K562 (cell line): ENCODE measurements at regions not wholly inside any gene's neighbourhood (a gene's known extent, or its start where the extent isn't known, plus 50 kb on each side); places are given as distances from the start of the nearest gene placed in this dataset.

Source experiments
- ATAC-seq: fragments of 200-7000 bp; cut with Tn5 transposase; 3 replicates; pipeline ENCODE4 v1.9.1; 2020; ENCODE audit warnings: moderate library complexity
- BruUV-seq: library from RNA; stranded (reverse); fragments of 400-500 nt; replicated peaks from 2 replicates; lab custom pipeline; 2021; lab: Mats Ljungman, UMichigan
- CTCF ChIA-PET: fragments of 300-600 bp; formaldehyde crosslinking; extraction: SDS; loops from one replicate; lab custom pipeline; 2021; ENCODE audit warnings: low intra/inter-chr PET ratio; lab: Yijun Ruan, JAX
- POLR2A ChIA-PET: fragments of 300-600, 350-650 bp; sonication (Branson Sonifier 250); formaldehyde crosslinking; extraction: SDS; loops from one replicate; lab custom pipeline; 2021; ENCODE audit warnings: antibody characterized with exemption, inconsistent platforms; lab: Yijun Ruan, JAX
- DNase-seq, 4 experiments: peaks; one replicate each; pipeline versions ENCODE4 v3.0.0 to v3.0.0-alpha.2; 2011 to 2018; ENCODE audit warnings: low spot score in 3 of 4, mixed read lengths in 3 of 4; ENCODE audit errors: extremely low read depth in 1 of 4
- FAIRE-seq: peaks from 2 replicates; lab custom pipeline; 2011; peaks lifted over from hg19 to GRCh38; lab: Jason Lieb, UNC
- H2AFZ ChIP-seq: 2 replicates; pipeline ENCODE4 v1.6.0; 2011; ENCODE audit warnings: low read depth, low read length, control low read depth, inconsistent platforms
- H3K27ac ChIP-seq: fragments of 200-600 bp; 3 replicates; pipeline ENCODE4 v1.8.0; 2011; ENCODE audit warnings: low read depth, mild to moderate bottlenecking, control low read depth, inconsistent platforms, low read length, moderate library complexity, mixed read lengths; ENCODE audit errors: extremely low read depth
- H3K27me3 ChIP-seq, 2 experiments: fragments of 300-600 bp in 1 of 2; 2 replicates in 1 of 2; 3 replicates in 1 of 2; pipeline versions ENCODE4 v1.6.0 to v1.8.0; 2011; ENCODE audit warnings: inconsistent platforms in 2 of 2, low read length in 2 of 2, mild to moderate bottlenecking in 1 of 2, mixed read lengths in 1 of 2, moderate library complexity in 1 of 2; ENCODE audit not compliant: control insufficient read depth in 2 of 2, insufficient read depth in 2 of 2
- H3K36me3 ChIP-seq: fragments of 300-600 bp; 3 replicates; pipeline ENCODE4 v1.8.0; 2011; ENCODE audit warnings: mild to moderate bottlenecking, low read length, inconsistent platforms; ENCODE audit not compliant: control insufficient read depth, insufficient read depth
- H3K4me1 ChIP-seq, 2 experiments: fragments of 200-600 bp in 1 of 2; replicated peaks in 1 of 2; 2 replicates in 1 of 2; 3 replicates in 1 of 2; pipeline versions ENCODE4 v1.5.1 to v1.8.0; 2011; ENCODE audit warnings: inconsistent platforms in 2 of 2, low read length in 2 of 2, mild to moderate bottlenecking in 1 of 2, mixed read lengths in 1 of 2, moderate library complexity in 1 of 2; ENCODE audit not compliant: control insufficient read depth in 2 of 2, insufficient read depth in 2 of 2
- H3K4me2 ChIP-seq: 2 replicates; pipeline ENCODE4 v1.6.1; 2011; ENCODE audit warnings: low read length, control low read depth, inconsistent platforms, mixed read lengths; ENCODE audit not compliant: insufficient read depth
- H3K4me3 ChIP-seq: fragments of 200-600 bp; sonication (generic), shearing (Covaris generic); 2 replicates; pipeline ENCODE4 v1.5.1; 2016; ENCODE audit warnings: control low read depth, inconsistent platforms
- H3K79me2 ChIP-seq: fragments of 200-600 bp; 3 replicates; pipeline ENCODE4 v1.8.0; 2011; ENCODE audit warnings: low read length, inconsistent platforms; ENCODE audit not compliant: control insufficient read depth, insufficient read depth
- H3K9ac ChIP-seq, 2 experiments: 2 replicates each; pipeline versions ENCODE4 v1.6.0 to v1.6.1; 2011; ENCODE audit warnings: low read depth in 2 of 2, low read length in 2 of 2, control low read depth in 1 of 2, inconsistent platforms in 1 of 2, mild to moderate bottlenecking in 1 of 2, mixed read lengths in 1 of 2; ENCODE audit not compliant: insufficient read depth in 1 of 2
- H3K9me1 ChIP-seq: one replicate; pipeline ENCODE4 v1.6.0; 2011; ENCODE audit warnings: inconsistent platforms, mild to moderate bottlenecking, low read length, moderate library complexity; ENCODE audit not compliant: control insufficient read depth, insufficient read depth
- H3K9me3 ChIP-seq: replicated peaks from 2 replicates; pipeline ENCODE4 v1.5.1; 2011; ENCODE audit warnings: low read depth, low read length, inconsistent platforms; ENCODE audit not compliant: control insufficient read depth, insufficient read depth
- H4K20me1 ChIP-seq: replicated peaks from 2 replicates; pipeline ENCODE4 v1.6.1; 2011; ENCODE audit warnings: low read length, inconsistent platforms, mixed read lengths; ENCODE audit not compliant: control insufficient read depth, insufficient read depth
- CC2D1A ChIP-seq: fragments of 450-650 bp; IDR thresholded peaks from 2 replicates; pipeline ENCODE4 v1.6.1; 2017; ENCODE audit warnings: mild to moderate bottlenecking
- ETS2 ChIP-seq: IDR thresholded peaks from 2 replicates; pipeline ENCODE4 v1.6.1; 2016; ENCODE audit warnings: borderline replicate concordance, missing genetic modification characterization, mild to moderate bottlenecking, moderate library complexity, missing compliant biosample characterization; ENCODE audit not compliant: poor library complexity, severe bottlenecking
- FOXA1 ChIP-seq: fragments of 450-650 bp; IDR thresholded peaks from 2 replicates; pipeline ENCODE4 v1.6.1; 2016; ENCODE audit warnings: mild to moderate bottlenecking, borderline replicate concordance
- FOXK2 ChIP-seq, 2 experiments: fragments of 450-650 bp; IDR thresholded peaks in 1 of 2; conservative IDR thresholded peaks in 1 of 2; 2 replicates each; pipeline ENCODE4 v1.6.1; 2016; ENCODE audit warnings: low read depth in 2 of 2, mild to moderate bottlenecking in 1 of 2
- MYC ChIP-seq, 2 experiments: fragments of 250-450 bp in 1 of 2; sonication (Bioruptor Pico) in 1 of 2; IDR thresholded peaks; 2 replicates each; pipeline versions ENCODE4 v1.5.1 to v1.6.1; 2012 to 2021; ENCODE audit warnings: low read depth in 2 of 2, borderline replicate concordance in 1 of 2, improper control_type of control experiment in 1 of 2, low read length in 1 of 2, mild to moderate bottlenecking in 1 of 2, moderate library complexity in 1 of 2
- POLR2H ChIP-seq: IDR thresholded peaks from 2 replicates; pipeline ENCODE4 v1.6.1; 2016; ENCODE audit warnings: missing genetic modification characterization, low read depth, mild to moderate bottlenecking, control low read depth, missing compliant biosample characterization, moderate library complexity
- RAD21 ChIP-seq, 2 experiments: fragments of 250-450 bp in 1 of 2; fragments of 450-650 bp in 1 of 2; sonication (Bioruptor Pico) in 1 of 2; formaldehyde crosslinking in 1 of 2; IDR thresholded peaks in 1 of 2; conservative IDR thresholded peaks in 1 of 2; 2 replicates each; pipeline versions ENCODE4 v1.4.0 to v1.8.0; 2020 to 2022; ENCODE audit warnings: mild to moderate bottlenecking in 2 of 2, moderate library complexity in 1 of 2
- STAT5A ChIP-seq: IDR thresholded peaks from 2 replicates; pipeline ENCODE4 v1.6.1; 2012; ENCODE audit warnings: low read length, inconsistent platforms, borderline replicate concordance
- ZC3H8 ChIP-seq: fragments of 450-650 bp; IDR thresholded peaks from 2 replicates; pipeline ENCODE4 v1.6.1; 2017
- ZKSCAN1 ChIP-seq: fragments of 150-350 bp; IDR thresholded peaks from 2 replicates; pipeline ENCODE4 v1.6.1; 2016; ENCODE audit warnings: low read depth, low read length
- ZNF398 ChIP-seq: fragments of 250-450 bp; sonication (Bioruptor Pico); IDR thresholded peaks from 2 replicates; pipeline ENCODE4 v1.8.0; 2021; ENCODE audit warnings: moderate library complexity, mild to moderate bottlenecking, inconsistent platforms
- ZNF561 ChIP-seq: fragments of 450-650 bp; formaldehyde crosslinking; conservative IDR thresholded peaks from 2 replicates; pipeline ENCODE4 v1.4.0; 2020; ENCODE audit warnings: mild to moderate bottlenecking, moderate library complexity
- ZNF830 ChIP-seq: fragments of 250-450 bp; sonication (Bioruptor Pico); IDR thresholded peaks from 2 replicates; pipeline ENCODE4 v1.5.0; 2021; ENCODE audit warnings: mild to moderate bottlenecking
- in situ Hi-C: fragments of 300-500 bp; cut with MboI; formaldehyde crosslinking; loops from 4 replicates; pipeline ENCODE4 v1.15.0; 2018; ENCODE audit warnings: inconsistent platforms, mixed read lengths
- intact Hi-C: fragments of 100-400 bp; cut with micrococcal nuclease; formaldehyde crosslinking; loops from 2 replicates; pipeline ENCODE4 v1.14.2; 2022

GRCh38 chr11:103768816-103769215 is 267.6 kb upstream of the DDI1 start:
- no peak for FAIRE-seq
- ChIA-PET POLR2A (no interaction called here), CTCF (no interaction called here)
- TF ChIP-seq ZNF561 (no peak), POLR2H (tag) (no peak), ZKSCAN1 (no peak), STAT5A (no peak), CC2D1A (no peak), ZNF398 (no peak), MYC (IDR thresholded peaks at IDR 0.05; ENCODE audit: low read depth, low read length) (no peak), MYC (CRISPR knock-in tag; IDR thresholded peaks at IDR 0.05; ENCODE audit: borderline replicate concordance, low read depth) (no peak), ZC3H8 (no peak), RAD21 (CRISPR knock-in tag; conservative IDR thresholded peaks at IDR 0.05 in 1 of 2, IDR thresholded peaks at IDR 0.05 in 1 of 2) (no peak), FOXK2 (conservative IDR thresholded peaks at IDR 0.05 in 1 of 2, IDR thresholded peaks at IDR 0.05 in 1 of 2; ENCODE audit: low read depth in 2 of 2) (no peak), FOXA1 (no peak), ZNF830 (no peak), ETS2 (tag) (no peak)
- Histone ChIP-seq H3K4me1 (no peaks in the 10 kb centered on the region), H3K9me1 (no peaks in the 10 kb centered on the region), H3K9ac (no peak overlapping the region), H3K27me3 (no peaks in the 10 kb centered on the region), H3K79me2 (no peaks in the 10 kb centered on the region), H3K4me3 (no peak overlapping the region), H3K36me3 (no peaks in the 10 kb centered on the region), H4K20me1 (no peaks in the 10 kb centered on the region), H3K4me2 (no peak overlapping the region), H2AFZ (no peak overlapping the region), H3K27ac (no peak overlapping the region), H3K9me3 (0 out of 2 replicates have a peak, but pooled peaks cover 1% of the 10 kb centered on the region)
- intact Hi-C loops (no loop called here), in situ Hi-C loops (no loop called here)
- ATAC-seq, result no peak
- no TSS peak for BruUV-seq
- DNase-seq, result no peak
